Activated T-cell treated with anti-CD3 and anti-CD28 coated beads for 48 hours (primary cell): ENCODE measurements at regions not wholly inside any gene's neighbourhood (a gene's known extent, or its start where the extent isn't known, plus 50 kb on each side); places are given as distances from the start of the nearest gene placed in this dataset.

Experiments
- DNase-seq: peaks from one replicate; pipeline ENCODE4 v3.0.0-alpha.2; 2020; ENCODE audit warnings: low read depth

DNA sequence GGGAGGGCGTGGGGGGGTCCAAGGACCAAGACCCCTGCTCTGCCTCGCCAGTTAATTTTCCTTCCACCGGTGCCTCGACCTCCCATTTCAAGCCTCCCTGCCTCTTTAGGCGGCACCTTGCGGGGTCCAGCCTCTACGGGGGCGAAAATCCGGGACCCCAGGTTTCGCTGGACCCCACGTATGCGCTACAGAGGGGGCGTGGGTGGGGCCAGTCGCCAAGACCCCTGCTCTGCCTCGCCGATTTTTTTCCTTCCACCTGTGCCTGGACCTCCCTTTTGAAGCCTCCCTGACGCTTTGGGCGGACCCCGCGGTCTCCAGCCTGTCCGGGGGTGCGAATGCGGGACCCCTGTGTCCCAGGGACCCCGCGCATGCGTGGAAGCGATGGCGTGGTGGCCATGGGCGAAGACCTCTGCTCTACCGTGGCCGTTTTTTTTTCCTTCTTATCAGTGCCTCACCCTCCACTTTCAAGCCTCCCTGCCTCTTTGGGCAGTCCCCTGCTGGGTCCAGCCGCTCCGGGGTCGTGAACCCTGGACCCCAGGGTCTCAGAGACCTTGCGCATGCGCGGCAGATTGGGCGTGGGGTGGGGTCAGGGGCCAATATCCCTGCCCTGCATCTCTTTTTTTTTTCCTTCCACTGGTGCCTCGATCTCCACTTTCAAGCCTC, 324.2 kb downstream of the ALG10 start:
- DNase-seq, result no peak

GRCh38 chr12:34347367-34347766, 325.1 kb downstream of the ALG10 start:
- no peak for DNase-seq

GRCh38 chr12:34348064-34348463, 325.8 kb downstream of the ALG10 start:
- no peak for DNase-seq

GRCh38 chr12:34348836-34349672, 326.8 kb downstream of the ALG10 start:
- DNase-seq, result no peak

DNA sequence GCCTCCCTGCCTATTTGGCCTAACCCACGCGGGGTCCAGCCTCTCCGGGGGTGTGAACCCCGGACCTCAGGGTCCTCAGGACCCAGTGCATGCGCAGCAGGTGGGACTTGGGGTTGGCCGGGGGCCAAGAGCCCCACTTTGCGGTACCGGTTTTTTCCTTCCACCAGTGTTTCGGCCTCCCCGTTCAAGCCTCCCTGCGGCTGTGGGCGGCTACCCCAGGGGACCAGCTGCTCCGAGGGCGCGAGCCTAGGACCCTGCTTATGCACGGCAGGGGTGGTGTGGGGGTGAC, 327.3 kb downstream of the ALG10 start:
- no peak for DNase-seq

DNA sequence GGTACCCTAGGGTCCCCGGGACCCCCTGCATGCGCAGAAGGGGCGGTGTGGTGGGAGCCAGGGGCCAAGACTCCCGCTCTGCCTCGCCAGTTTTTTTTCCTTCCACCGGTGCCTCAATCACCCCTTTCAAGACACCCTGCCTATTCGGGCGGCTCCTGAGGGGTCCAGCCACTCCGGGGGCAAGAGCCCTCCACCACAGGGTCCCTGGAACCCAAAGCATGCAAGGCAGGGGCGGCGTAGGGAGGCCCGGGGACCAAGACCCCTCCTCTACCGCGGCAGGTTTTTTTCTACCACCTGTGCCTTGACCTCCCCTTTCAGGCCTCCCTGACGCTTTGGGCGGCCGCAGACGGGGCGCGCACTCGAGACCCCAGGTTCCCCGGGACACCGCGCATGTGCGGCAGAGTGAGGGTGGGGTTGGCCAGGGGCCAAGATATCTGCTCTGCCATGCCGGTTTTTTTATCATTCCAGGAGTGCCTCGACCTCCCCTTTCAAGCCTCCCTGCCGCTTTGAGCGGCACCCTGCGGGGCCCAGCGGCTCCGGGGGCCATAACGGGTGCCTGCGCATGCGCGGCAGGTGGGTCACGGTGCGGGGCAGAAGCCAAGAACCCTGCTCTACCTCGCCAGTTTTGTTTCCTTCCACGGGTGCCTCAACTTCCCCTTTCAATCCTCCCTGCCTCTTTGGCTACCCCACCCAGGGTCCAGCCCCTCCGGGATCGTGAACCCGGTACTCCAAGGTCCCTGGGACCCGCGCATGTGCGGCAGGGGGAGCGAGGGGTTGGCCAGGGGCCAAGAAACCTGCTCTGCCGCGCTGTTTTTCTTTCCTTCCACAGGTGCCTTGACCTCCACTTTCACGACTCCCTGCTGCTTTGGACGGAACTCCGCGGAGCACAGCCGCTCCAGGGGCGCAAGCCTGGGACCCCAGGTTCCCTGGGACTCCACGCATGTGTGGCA, 328.1 kb downstream of the ALG10 start:
- no peak for DNase-seq

- DNase-seq, result no peak
These were observed 329.8 kb downstream of the ALG10 start for GRCh38 chr12:34352098-34352497.

DNA sequence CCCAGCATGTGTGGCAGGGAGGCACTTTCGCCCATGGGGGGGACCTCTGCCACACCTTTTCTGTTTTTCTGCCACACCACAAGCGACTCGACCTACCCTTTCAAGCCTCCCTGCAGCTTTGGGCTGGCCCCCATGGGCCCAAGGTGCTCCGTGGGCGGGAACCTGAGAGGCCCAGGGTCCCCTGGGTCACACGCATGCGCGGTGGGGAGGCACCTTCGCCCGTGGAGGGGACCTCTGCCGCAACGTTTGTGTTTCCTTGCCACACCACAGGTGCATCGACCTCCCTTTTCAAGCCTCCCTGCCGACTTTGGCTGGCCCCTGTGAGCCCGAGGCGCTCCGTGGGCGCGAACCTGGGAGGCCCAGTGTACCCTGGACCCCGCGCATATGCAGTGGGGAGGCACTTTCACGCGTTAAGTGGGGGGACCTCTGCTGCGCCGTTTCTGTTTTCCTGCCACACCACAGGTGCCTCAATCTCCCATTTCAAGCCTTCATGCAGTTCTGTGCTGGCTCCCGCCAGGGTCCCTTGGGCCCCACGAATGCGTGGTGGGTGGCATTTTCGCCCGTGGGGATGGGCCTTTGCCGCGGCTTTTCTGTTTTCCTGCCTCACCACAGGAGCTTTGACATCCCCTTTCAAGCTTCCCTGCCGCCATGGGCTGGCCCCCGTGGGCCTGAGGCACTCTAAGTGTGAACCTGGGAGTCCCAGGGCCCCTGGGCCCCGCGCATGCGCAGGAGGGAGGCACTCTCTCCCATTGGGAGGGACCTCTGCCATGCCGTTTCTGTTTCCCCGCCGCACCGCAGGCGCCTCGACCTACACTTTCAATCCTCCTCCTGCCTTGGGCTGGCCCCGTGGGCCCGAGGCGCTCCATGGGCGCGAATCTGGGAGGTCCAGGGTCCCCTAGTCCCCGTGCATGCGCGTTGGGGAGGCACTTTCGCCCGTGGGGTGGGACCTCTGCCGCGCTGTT, 332.2 kb downstream of the ALG10 start:
- DNase-seq, result no peak

- no peak for DNase-seq
These were observed 334.1 kb downstream of the ALG10 start for GRCh38 chr12:34356233-34356987.

DNA sequence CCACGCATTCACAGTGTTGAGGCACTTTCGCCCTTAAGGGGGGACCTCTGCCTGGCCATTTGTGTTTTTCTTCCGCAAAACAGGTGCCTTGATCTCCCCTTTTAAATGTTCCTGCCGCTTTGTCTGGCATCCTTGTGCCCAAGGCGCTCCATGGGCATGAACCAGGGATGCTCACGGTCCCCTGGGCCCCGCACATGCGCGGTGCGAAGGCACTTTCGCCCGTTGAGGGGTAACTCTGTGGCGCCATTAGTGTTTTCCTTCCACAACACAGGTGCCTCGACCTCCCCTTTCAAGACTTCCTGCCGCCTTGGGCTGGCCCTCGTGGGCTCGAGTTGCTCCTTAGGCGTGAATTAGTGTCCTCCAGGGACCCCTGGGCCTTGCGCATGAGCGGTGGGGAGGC, 335.5 kb downstream of the ALG10 start:
- no peak for DNase-seq

- no peak for DNase-seq
These were observed 335.9 kb downstream of the ALG10 start for GRCh38 chr12:34358198-34358597.

- no peak for DNase-seq
These were observed 339.5 kb downstream of the ALG10 start for GRCh38 chr12:34361721-34362316.

- no peak for DNase-seq
These were observed 340.9 kb downstream of the ALG10 start for GRCh38 chr12:34363050-34363673.

DNA sequence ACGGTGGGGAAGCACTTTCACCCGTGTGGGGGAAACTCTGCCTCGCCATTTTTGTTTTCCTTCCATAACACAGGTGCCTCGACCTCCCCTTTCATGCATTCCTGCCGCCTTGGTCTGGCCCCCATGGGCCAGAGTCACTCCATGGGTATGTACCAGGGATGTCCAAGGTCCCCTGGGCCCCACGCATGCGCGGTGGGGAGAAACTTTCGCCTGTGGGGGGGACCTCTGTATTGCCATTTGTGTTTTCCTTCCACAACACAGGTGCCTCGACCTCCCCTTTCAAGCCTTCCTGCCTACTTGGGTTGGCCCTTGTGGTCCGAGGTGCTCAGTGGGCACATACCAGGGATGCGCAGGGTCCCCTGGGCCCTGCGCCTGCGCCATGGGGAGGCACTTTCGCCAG, 345.8 kb downstream of the ALG10 start:
- no peak for DNase-seq

GRCh38 chr12:34371050-34371449, 348.8 kb downstream of the ALG10 start:
- DNase-seq, result no peak

DNA sequence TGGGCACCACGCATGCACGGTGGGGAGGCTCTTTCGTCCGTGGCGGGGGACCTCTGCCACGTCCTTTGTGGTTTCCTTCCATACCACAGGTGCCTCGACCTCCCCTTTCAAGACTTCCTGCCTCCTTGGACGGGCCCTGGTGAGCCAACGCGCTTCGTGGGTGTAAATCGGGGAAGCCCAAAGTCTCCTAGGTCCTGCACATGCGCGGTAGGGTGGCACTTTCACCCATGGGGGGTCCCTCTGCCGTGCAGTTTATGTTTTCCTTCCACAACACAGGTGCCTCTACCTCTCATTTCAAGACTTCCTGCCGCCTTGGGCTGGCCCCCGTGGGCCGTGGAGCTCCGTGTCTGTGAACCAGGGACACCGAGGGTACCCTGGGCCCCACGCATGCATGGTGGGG, 349.7 kb downstream of the ALG10 start:
- DNase-seq, result no peak

DNA sequence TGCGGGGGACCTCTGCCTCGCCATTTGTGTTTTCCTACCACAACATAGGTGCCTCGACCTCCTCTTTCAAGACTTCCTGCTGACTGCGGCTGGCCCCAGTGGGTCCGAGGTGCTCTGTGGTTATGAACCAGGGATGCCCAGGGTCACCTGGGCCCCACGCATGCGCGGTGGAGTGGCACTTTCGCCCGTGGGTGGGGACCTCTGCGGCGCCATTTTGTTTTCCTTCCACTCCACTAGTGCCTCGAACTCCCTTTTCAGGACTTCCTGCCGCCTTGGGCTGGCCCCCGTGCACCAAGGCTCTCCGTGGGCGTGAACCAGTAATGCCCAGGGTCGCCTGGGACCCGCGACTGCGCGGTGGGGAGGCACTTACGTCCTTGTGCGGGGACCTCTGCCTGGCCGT, 351.6 kb downstream of the ALG10 start:
- no peak for DNase-seq

- DNase-seq, result no peak
These were observed 354.0 kb downstream of the ALG10 start for GRCh38 chr12:34376133-34376799.
